Activated CD8-positive, alpha-beta T cell treated with anti-CD3 and anti-CD28 coated beads for 36 hours (primary cell): ENCODE measurements at regions not wholly inside any gene's neighbourhood (a gene's known extent, or its start where the extent isn't known, plus 50 kb on each side); places are given as distances from the start of the nearest gene placed in this dataset.

Experiments used
- ATAC-seq: fragments of 200-7000 bp; cut with Tn5 transposase; one replicate; pipeline ENCODE4 v1.10.0; 2021; ENCODE audit warnings: mild to moderate bottlenecking, moderate library complexity
- CTCF ChIA-PET: fragments of 350-600 bp; sonication (Branson Sonifier 250); formaldehyde crosslinking; loops from one replicate; lab custom pipeline; 2021; ENCODE audit warnings: antibody characterized with exemption; lab: Charles Lee
- POLR2A ChIA-PET: fragments of 350-600 bp; sonication (Branson Sonifier 250); formaldehyde crosslinking; loops from one replicate; lab custom pipeline; 2021; ENCODE audit warnings: antibody characterized with exemption; lab: Charles Lee
- DNase-seq: peaks from one replicate; pipeline ENCODE4 v3.0.0-alpha.2; 2020
- H3K27ac Mint-ChIP-seq: one replicate; pipeline ENCODE4 v1.8.0; 2021; ENCODE audit warnings: mild to moderate bottlenecking, mixed read lengths
- H3K27me3 Mint-ChIP-seq: one replicate; pipeline ENCODE4 v1.8.0; 2021; ENCODE audit warnings: mixed read lengths
- H3K36me3 Mint-ChIP-seq: one replicate; pipeline ENCODE4 v1.8.0; 2021; ENCODE audit warnings: low read depth, mixed read lengths
- H3K4me1 Mint-ChIP-seq: one replicate; pipeline ENCODE4 v1.8.0; 2021; ENCODE audit warnings: low read depth, mixed read lengths
- H3K4me3 Mint-ChIP-seq: one replicate; pipeline ENCODE4 v1.8.0; 2021; ENCODE audit warnings: mild to moderate bottlenecking, moderate library complexity, mixed read lengths
- H3K9me3 Mint-ChIP-seq: one replicate; pipeline ENCODE4 v1.8.0; 2021; ENCODE audit warnings: mixed read lengths
- intact Hi-C: fragments of 100-400 bp; cut with micrococcal nuclease; formaldehyde crosslinking; loops from one replicate; pipeline ENCODE4 v1.10.0; 2022
- TF ChIP-seq, protein P1 (sequence below): fragments of 200-600 bp; IDR thresholded peaks from one replicate; pipeline ENCODE4 v1.8.0; 2022; ENCODE audit warnings: antibody characterized with exemption, mild to moderate bottlenecking

DNA sequence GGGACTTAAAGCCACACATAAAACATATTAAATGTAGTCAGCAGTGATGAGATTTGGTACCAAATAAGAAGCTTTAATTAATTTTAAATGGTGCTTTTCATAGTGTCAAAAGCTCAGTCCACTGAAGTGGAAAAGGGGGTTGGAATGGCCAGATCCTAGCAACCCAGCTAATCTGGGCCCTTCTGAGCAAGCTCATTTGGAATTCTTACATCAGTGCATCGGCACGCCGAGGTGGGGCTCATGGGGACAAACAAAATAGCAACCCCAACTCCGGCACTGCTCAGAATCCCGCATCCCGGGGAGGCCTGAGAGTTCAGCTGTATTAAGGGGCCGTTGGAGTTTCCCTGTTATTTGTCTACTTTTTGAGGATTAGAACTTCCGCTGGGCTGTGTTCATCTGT, 526.4 kb downstream of the SOX2 start:
- intact Hi-C loops: no loop called here
- H3K4me1 Mint-ChIP-seq: no peaks in the 10 kb centered on the region
- H3K36me3 Mint-ChIP-seq: no peaks in the 10 kb centered on the region
- H3K9me3 Mint-ChIP-seq: no peaks in the 10 kb centered on the region
- TF ChIP-seq, protein P1, sequence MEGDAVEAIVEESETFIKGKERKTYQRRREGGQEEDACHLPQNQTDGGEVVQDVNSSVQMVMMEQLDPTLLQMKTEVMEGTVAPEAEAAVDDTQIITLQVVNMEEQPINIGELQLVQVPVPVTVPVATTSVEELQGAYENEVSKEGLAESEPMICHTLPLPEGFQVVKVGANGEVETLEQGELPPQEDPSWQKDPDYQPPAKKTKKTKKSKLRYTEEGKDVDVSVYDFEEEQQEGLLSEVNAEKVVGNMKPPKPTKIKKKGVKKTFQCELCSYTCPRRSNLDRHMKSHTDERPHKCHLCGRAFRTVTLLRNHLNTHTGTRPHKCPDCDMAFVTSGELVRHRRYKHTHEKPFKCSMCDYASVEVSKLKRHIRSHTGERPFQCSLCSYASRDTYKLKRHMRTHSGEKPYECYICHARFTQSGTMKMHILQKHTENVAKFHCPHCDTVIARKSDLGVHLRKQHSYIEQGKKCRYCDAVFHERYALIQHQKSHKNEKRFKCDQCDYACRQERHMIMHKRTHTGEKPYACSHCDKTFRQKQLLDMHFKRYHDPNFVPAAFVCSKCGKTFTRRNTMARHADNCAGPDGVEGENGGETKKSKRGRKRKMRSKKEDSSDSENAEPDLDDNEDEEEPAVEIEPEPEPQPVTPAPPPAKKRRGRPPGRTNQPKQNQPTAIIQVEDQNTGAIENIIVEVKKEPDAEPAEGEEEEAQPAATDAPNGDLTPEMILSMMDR: no peak
- ChIA-PET CTCF (no interaction called here), POLR2A (no interaction called here)
- DNase-seq (no peak), ATAC-seq (no peak)
- no peak overlapping the region for H3K4me3 Mint-ChIP-seq
- no peaks in the 10 kb centered on the region for H3K27me3 Mint-ChIP-seq
- no peak overlapping the region for H3K27ac Mint-ChIP-seq

DNA sequence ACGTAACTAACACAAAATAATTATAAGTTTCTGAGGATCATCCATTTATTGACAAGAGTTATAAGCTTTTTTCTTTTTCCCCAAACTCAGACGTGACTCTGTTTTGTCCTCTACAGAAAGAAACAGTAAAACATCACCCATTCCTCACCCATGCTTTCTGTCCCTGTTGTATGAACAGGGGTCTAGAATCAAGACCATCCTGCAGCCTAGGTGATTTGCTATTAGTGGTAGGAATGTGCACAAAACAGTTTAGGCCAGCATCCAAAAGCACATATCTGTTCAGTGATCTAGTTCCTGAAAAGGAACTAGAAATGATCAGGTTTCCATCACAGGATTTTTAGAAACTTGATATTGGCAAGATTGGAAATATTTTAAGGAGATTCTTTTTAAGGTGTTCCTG, 527.6 kb downstream of the SOX2 start:
- CTCF ChIA-PET: no interaction called here
- POLR2A ChIA-PET: no interaction called here
- Mint-ChIP-seq H3K27ac (no peak overlapping the region), H3K27me3 (no peaks in the 10 kb centered on the region), H3K4me1 (no peaks in the 10 kb centered on the region), H3K36me3 (no peaks in the 10 kb centered on the region), H3K4me3 (no peak overlapping the region), H3K9me3 (no peaks in the 10 kb centered on the region)
- DNase-seq: no peak
- ATAC-seq: no peak
- TF ChIP-seq, protein P1: no peak
- intact Hi-C loops: no loop called here

DNA sequence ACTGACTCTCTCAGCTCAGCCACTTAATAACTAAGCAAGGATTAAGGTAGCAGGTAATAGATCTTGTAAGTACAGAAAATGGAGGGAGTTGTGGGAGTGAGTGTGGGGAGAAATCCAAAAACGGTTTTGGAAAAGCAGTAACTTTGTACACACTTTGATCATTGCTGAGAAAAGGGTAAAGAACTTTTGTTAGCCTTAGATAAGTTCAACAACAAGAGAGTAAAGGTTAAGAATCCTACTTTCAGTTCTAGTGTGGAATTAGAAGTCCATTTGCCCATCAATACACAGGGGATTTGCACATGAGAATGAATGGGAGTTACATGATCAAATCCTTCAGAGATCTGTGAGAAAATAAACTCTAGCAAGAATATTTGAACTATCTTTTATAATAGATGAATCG, 528.7 kb downstream of the SOX2 start:
- H3K27ac Mint-ChIP-seq: no peak overlapping the region
- no peaks in the 10 kb centered on the region for H3K36me3 Mint-ChIP-seq
- intact Hi-C loops: no loop called here
- no peaks in the 10 kb centered on the region for H3K4me1 Mint-ChIP-seq
- no peaks in the 10 kb centered on the region for H3K9me3 Mint-ChIP-seq
- no peak overlapping the region for H3K4me3 Mint-ChIP-seq
- TF ChIP-seq, protein P1: no peak
- DNase-seq (no peak), ATAC-seq (no peak)
- no peaks in the 10 kb centered on the region for H3K27me3 Mint-ChIP-seq
- POLR2A ChIA-PET: no interaction called here
- CTCF ChIA-PET: no interaction called here

DNA sequence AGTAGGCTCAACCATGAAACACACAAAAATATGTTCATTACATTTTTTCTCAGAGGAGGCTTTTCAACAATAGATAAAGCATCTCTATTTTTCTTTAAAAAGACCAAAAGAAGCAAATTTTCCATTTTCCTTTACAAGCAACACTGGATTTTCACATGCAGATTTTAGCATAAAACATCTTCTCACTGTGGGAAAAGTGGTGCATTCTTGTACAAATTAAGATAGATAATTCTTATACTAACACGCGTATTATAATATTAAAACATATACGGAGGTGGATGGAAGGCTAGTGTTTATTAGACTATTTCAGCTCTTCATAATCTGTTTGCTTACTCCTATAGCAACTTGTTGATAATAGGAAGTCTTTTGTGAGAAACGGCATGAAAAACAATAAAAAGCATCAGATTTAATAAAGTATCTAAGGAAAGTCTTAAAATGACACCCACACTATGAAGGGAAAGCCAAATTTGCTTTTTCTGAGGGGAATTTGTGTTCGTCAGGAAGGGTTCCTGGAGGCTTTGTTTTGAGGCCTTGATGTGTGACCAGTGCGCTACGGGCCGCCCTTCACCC, 529.6 kb downstream of the SOX2 start:
- TF ChIP-seq, protein P1: no peak
- DNase-seq (no peak), ATAC-seq (no peak)
- Mint-ChIP-seq H3K4me1 (no peaks in the 10 kb centered on the region), H3K9me3 (no peaks in the 10 kb centered on the region), H3K4me3 (no peak overlapping the region), H3K36me3 (no peaks in the 10 kb centered on the region), H3K27ac (no peak overlapping the region), H3K27me3 (no peaks in the 10 kb centered on the region)
- intact Hi-C loops: no loop called here
- POLR2A ChIA-PET: no interaction called here
- CTCF ChIA-PET: no interaction called here

DNA sequence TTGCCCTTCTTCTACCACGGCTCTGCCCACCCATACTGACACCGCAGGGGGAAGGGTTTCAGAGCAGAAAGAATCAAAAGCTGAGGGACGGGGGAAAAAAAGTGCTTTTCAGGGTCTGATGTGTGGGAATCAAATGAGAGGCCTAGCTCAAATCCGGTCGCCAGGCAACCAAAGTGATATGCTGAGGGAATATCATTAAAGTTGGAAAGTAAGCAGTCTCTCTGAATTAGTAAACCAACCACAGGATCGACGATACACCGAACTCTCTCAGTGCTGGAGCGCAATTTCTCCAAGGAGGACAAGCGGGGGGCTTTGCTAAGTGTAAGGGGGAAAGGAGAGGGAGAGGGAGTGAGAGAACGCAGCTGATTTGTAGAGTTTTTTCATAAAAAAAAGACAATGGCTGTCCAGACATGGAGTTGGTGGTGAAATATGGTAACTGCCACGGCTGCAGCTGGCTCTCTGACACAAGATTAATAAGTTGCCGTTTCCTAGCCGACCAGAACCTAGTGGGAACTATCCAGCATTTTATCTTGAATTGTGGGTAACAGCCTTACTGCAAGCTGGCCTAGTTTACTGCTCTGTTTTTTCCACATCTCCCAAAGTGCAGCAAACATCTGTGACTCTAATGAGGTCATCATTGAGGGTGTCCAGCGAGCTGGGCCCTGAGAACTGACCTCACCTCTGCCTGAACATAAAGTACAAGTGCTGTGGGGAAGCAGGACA, 530.2 kb downstream of the SOX2 start:
- no peak for DNase-seq
- TF ChIP-seq, protein P1: no peak
- Mint-ChIP-seq H3K36me3 (no peaks in the 10 kb centered on the region), H3K27ac (no peak overlapping the region), H3K4me1 (no peaks in the 10 kb centered on the region), H3K9me3 (no peaks in the 10 kb centered on the region), H3K27me3 (no peaks in the 10 kb centered on the region), H3K4me3 (no peak overlapping the region)
- intact Hi-C loops: no loop called here
- CTCF ChIA-PET: no interaction called here
- ATAC-seq: no peak
- POLR2A ChIA-PET: no interaction called here
